GM12878 (cell line): ENCODE measurements at regions not wholly inside any gene's neighbourhood (a gene's known extent, or its start where the extent isn't known, plus 50 kb on each side); places are given as distances from the start of the nearest gene placed in this dataset.

Experiments used
- ATAC-seq: fragments of 200-7000 bp; cut with Tn5 transposase; 3 replicates; pipeline ENCODE4 v1.9.1; 2020; ENCODE audit warnings: mild to moderate bottlenecking, moderate library complexity
- BruUV-seq: library from RNA; stranded (reverse); fragments of 400-500 nt; replicated peaks from 2 replicates; lab custom pipeline; 2021; lab: Mats Ljungman, UMichigan
- CTCF ChIA-PET: fragments of 300-600 bp; sonication (Branson Sonifier 250); formaldehyde crosslinking; extraction: SDS; loops from one replicate; lab custom pipeline; 2021; ENCODE audit warnings: inconsistent platforms; lab: Yijun Ruan, JAX
- POLR2A ChIA-PET: fragments of 350-600 bp; formaldehyde crosslinking; extraction: SDS; loops from one replicate; lab custom pipeline; 2021; ENCODE audit warnings: inconsistent platforms; lab: Charles Lee
- RAD21 ChIA-PET: fragments of 300-600 bp; sonication (Branson Sonifier 250); formaldehyde crosslinking; loops from one replicate; lab custom pipeline; 2023; ENCODE audit warnings: antibody characterized with exemption; ENCODE audit not compliant: unreplicated experiment; lab: Charles Lee
- SMC1A ChIA-PET: fragments of 300-600 bp; sonication (Branson Sonifier 250); formaldehyde crosslinking; loops from one replicate; lab custom pipeline; 2023; ENCODE audit not compliant: unreplicated experiment, uncharacterized antibody; lab: Charles Lee
- DNase-seq: peaks from one replicate; pipeline ENCODE4 v3.0.0-alpha.2; 2011; ENCODE audit warnings: low read depth, low spot score
- FAIRE-seq: peaks from 3 replicates; lab custom pipeline; 2011; peaks lifted over from hg19 to GRCh38; lab: Jason Lieb, UNC
- H2AFZ ChIP-seq: 2 replicates; pipeline ENCODE4 v1.6.0; 2011; ENCODE audit warnings: low read depth, low read length, control low read depth; ENCODE audit not compliant: control insufficient read depth
- H3K27ac ChIP-seq: 2 replicates; pipeline ENCODE4 v1.5.1; 2011; ENCODE audit warnings: control low read depth; ENCODE audit not compliant: control insufficient read depth, insufficient read depth
- H3K27me3 ChIP-seq, 2 experiments: replicated peaks in 1 of 2; 2 replicates each; pipeline versions ENCODE4 v1.6.0 to v1.6.1; 2011; ENCODE audit warnings: low read length in 1 of 2; ENCODE audit not compliant: control insufficient read depth in 2 of 2, insufficient read depth in 2 of 2
- H3K36me3 ChIP-seq, 2 experiments: 2 replicates each; pipeline ENCODE4 v1.5.1; 2011; ENCODE audit warnings: low read length in 1 of 2; ENCODE audit not compliant: control insufficient read depth in 2 of 2, insufficient read depth in 2 of 2
- H3K4me1 ChIP-seq: 2 replicates; pipeline ENCODE4 v1.6.1; 2011; ENCODE audit warnings: mild to moderate bottlenecking, low read length, moderate library complexity, mixed read lengths; ENCODE audit not compliant: control insufficient read depth, insufficient read depth
- H3K4me2 ChIP-seq: 2 replicates; pipeline ENCODE4 v1.6.0; 2011; ENCODE audit warnings: control low read depth; ENCODE audit not compliant: control insufficient read depth, insufficient read depth
- H3K4me3 ChIP-seq: fragments of 200-600 bp; sonication (generic); 2 replicates; pipeline ENCODE4 v1.5.1; 2016
- H3K79me2 ChIP-seq: 2 replicates; pipeline ENCODE4 v1.6.0; 2011; ENCODE audit warnings: low read length; ENCODE audit not compliant: control insufficient read depth, insufficient read depth
- H3K9ac ChIP-seq: 2 replicates; pipeline ENCODE4 v1.8.0; 2011; ENCODE audit warnings: low read length, control low read depth, mixed read lengths; ENCODE audit not compliant: control insufficient read depth, insufficient read depth
- H3K9me3 ChIP-seq: replicated peaks from 3 replicates; pipeline ENCODE4 v1.5.1; 2011; ENCODE audit warnings: mild to moderate bottlenecking, low read length; ENCODE audit not compliant: control insufficient read depth, insufficient read depth
- H4K20me1 ChIP-seq: 2 replicates; pipeline ENCODE4 v1.6.0; 2011; ENCODE audit not compliant: control insufficient read depth, insufficient read depth
- ESRRA ChIP-seq: IDR thresholded peaks from 2 replicates; pipeline ENCODE4 v1.6.1; 2012; ENCODE audit warnings: mild to moderate bottlenecking, low read length, improper control_type of control experiment
- FOXM1 ChIP-seq: IDR thresholded peaks from 2 replicates; pipeline ENCODE4 v1.6.1; 2012; ENCODE audit warnings: low read depth, mild to moderate bottlenecking, inconsistent platforms, low read length, moderate library complexity
- IRF4 ChIP-seq: IDR thresholded peaks from 2 replicates; pipeline ENCODE4 v1.6.1; 2011; ENCODE audit warnings: low read depth, low read length
- MEF2B ChIP-seq: fragments of 450-650 bp; IDR thresholded peaks from 2 replicates; pipeline ENCODE4 v1.6.1; 2018; ENCODE audit warnings: mild to moderate bottlenecking, moderate library complexity; ENCODE audit not compliant: partially characterized antibody, poor library complexity, severe bottlenecking
- MTA2 ChIP-seq: fragments of 450-650 bp; IDR thresholded peaks from 2 replicates; pipeline ENCODE4 v1.6.1; 2016; ENCODE audit warnings: low read depth, mild to moderate bottlenecking, moderate library complexity
- NFYA ChIP-seq: IDR thresholded peaks from 2 replicates; pipeline ENCODE4 v1.6.1; 2011; ENCODE audit warnings: low read depth, mild to moderate bottlenecking, low read length, improper control_type of control experiment, borderline replicate concordance
- NRF1 ChIP-seq: conservative IDR thresholded peaks from 2 replicates; pipeline ENCODE4 v1.6.1; 2011; ENCODE audit warnings: mild to moderate bottlenecking, low read depth, low read length, improper control_type of control experiment
- PBX3 ChIP-seq: IDR thresholded peaks from 2 replicates; pipeline ENCODE4 v1.6.1; 2011; ENCODE audit warnings: mild to moderate bottlenecking, low read depth, low read length, moderate library complexity; ENCODE audit not compliant: insufficient replicate concordance
- PRDM15 ChIP-seq: fragments of 450-650 bp; formaldehyde crosslinking; IDR thresholded peaks from 2 replicates; pipeline ENCODE4 v1.4.0; 2020; ENCODE audit warnings: mild to moderate bottlenecking, moderate library complexity
- RUNX3 ChIP-seq: IDR thresholded peaks from 2 replicates; pipeline ENCODE4 v1.6.1; 2012; ENCODE audit warnings: low read length, inconsistent platforms
- TCF12 ChIP-seq: IDR thresholded peaks from 2 replicates; pipeline ENCODE4 v1.6.1; 2011; ENCODE audit warnings: low read depth, mild to moderate bottlenecking, low read length
- YY1 ChIP-seq: IDR thresholded peaks from 2 replicates; pipeline ENCODE4 v1.6.1; 2011; ENCODE audit warnings: low read depth, mild to moderate bottlenecking, low read length
- ZBED1 ChIP-seq: IDR thresholded peaks from 2 replicates; pipeline ENCODE4 v1.6.1; 2016; ENCODE audit warnings: borderline replicate concordance
- ZNF384 ChIP-seq: IDR thresholded peaks from 2 replicates; pipeline ENCODE4 v1.6.1; 2012; ENCODE audit warnings: low read depth, mild to moderate bottlenecking, low read length, improper control_type of control experiment, borderline replicate concordance
- WGBS: methylation state at CpG from one replicate; pipeline ENCODE4 v1.1.6; 2016; ENCODE audit warnings: low lambda C conversion rate; ENCODE audit not compliant: insufficient replicate concordance, insufficient coverage; ENCODE audit errors: missing lambda C conversion rate; 5-methylcytosine and 5-hydroxymethylcytosine counted together
- in situ Hi-C: fragments of 300-500 bp; cut with MboI; formaldehyde crosslinking; loops from 9 replicates; pipeline ENCODE4 v1.14.3; 2018; ENCODE audit warnings: mixed read lengths
- intact Hi-C: fragments of 100-400 bp; cut with micrococcal nuclease; formaldehyde crosslinking; loops from one replicate; pipeline ENCODE4 v1.14.2; 2022; ENCODE audit not compliant: unreplicated experiment
- TF ChIP-seq, protein P1 (sequence below): fragments of 450-650 bp; IDR thresholded peaks from 2 replicates; pipeline ENCODE4 v1.6.1; 2016; ENCODE audit warnings: mild to moderate bottlenecking, moderate library complexity, borderline replicate concordance
- TF ChIP-seq, protein P2 (sequence below): IDR thresholded peaks from 2 replicates; pipeline ENCODE4 v1.6.1; 2012; ENCODE audit warnings: low read depth, low read length, improper control_type of control experiment

GRCh38 chr1:96597218-96597617, 124.4 kb upstream of the PTBP2 start:
- Histone ChIP-seq H3K9ac (no peak overlapping the region), H3K36me3 (no peaks in the 10 kb centered on the region), H3K4me1 (no peaks in the 10 kb centered on the region), H2AFZ (no peak overlapping the region), H3K4me3 (no peak overlapping the region), H3K27ac (no peak overlapping the region), H3K27me3 (no peaks in the 10 kb centered on the region), H4K20me1 (no peaks in the 10 kb centered on the region), H3K4me2 (no peak overlapping the region), H3K9me3 (no peaks in the 10 kb centered on the region), H3K79me2 (no peaks in the 10 kb centered on the region)
- CTCF ChIA-PET = interaction anchor here (0.9 to 1.3 kb wide), 4 partner anchors 11 to 365 kb away, joined by 3 read pairs; no protein-coding TSS in a partner anchor
- POLR2A ChIA-PET = no interaction called here
- ATAC-seq (no peak), FAIRE-seq (no peak), DNase-seq (no peak)
- intact Hi-C loops (no loop called here), in situ Hi-C loops (no loop called here)
- 35% methylated on average over 1 of the region's 1 CpG for WGBS
- RAD21 ChIA-PET = interaction anchor here (1.3 to 1.6 kb wide), 2 partner anchors 8 to 361 kb away, joined by 3 to 4 read pairs; no protein-coding TSS in a partner anchor
- BruUV-seq = no TSS peak
- SMC1A ChIA-PET = no interaction called here
- TF ChIP-seq FOXM1 (no peak), ZNF384 (no peak), YY1 (no peak), IRF4 (no peak), PRDM15 (CRISPR knock-in tag) (no peak), ESRRA (no peak), MTA2 (no peak), PBX3 (no peak), RUNX3 (no peak), ZBED1 (no peak), NFYA (no peak), NRF1 (no peak), MEF2B (no peak), TCF12 (no peak)
- TF ChIP-seq, protein P1, sequence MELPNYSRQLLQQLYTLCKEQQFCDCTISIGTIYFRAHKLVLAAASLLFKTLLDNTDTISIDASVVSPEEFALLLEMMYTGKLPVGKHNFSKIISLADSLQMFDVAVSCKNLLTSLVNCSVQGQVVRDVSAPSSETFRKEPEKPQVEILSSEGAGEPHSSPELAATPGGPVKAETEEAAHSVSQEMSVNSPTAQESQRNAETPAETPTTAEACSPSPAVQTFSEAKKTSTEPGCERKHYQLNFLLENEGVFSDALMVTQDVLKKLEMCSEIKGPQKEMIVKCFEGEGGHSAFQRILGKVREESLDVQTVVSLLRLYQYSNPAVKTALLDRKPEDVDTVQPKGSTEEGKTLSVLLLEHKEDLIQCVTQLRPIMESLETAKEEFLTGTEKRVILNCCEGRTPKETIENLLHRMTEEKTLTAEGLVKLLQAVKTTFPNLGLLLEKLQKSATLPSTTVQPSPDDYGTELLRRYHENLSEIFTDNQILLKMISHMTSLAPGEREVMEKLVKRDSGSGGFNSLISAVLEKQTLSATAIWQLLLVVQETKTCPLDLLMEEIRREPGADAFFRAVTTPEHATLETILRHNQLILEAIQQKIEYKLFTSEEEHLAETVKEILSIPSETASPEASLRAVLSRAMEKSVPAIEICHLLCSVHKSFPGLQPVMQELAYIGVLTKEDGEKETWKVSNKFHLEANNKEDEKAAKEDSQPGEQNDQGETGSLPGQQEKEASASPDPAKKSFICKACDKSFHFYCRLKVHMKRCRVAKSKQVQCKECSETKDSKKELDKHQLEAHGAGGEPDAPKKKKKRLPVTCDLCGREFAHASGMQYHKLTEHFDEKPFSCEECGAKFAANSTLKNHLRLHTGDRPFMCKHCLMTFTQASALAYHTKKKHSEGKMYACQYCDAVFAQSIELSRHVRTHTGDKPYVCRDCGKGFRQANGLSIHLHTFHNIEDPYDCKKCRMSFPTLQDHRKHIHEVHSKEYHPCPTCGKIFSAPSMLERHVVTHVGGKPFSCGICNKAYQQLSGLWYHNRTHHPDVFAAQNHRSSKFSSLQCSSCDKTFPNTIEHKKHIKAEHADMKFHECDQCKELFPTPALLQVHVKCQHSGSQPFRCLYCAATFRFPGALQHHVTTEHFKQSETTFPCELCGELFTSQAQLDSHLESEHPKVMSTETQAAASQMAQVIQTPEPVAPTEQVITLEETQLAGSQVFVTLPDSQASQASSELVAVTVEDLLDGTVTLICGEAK = no peak
- TF ChIP-seq, protein P2, sequence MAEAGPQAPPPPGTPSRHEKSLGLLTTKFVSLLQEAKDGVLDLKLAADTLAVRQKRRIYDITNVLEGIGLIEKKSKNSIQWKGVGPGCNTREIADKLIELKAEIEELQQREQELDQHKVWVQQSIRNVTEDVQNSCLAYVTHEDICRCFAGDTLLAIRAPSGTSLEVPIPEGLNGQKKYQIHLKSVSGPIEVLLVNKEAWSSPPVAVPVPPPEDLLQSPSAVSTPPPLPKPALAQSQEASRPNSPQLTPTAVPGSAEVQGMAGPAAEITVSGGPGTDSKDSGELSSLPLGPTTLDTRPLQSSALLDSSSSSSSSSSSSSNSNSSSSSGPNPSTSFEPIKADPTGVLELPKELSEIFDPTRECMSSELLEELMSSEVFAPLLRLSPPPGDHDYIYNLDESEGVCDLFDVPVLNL = no peak
